ENCODE measurements at regions not wholly inside any gene's neighbourhood (a gene's known extent, or its start where the extent isn't known, plus 50 kb on each side); places are given as distances from the start of the nearest gene placed in this dataset.

DNA sequence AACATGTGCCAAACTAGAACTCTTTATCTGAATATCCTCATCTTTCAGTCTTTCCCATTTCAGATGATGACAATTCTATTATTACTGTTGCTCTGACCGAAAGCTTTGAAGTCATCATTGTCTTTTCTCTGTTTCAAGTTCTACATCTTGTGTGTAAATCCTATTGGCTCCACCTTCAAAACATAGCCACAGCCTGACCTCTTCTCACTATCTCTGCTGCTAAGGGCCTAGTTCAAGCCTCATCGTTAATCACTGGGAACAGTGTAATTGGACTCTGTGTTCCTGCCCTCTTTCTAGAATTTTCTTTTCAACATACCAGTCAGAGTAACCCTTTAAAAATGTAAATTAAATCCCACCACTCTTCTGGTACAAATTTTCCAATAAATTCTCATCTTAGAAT lies 105.1 kb downstream of the OXSM start:
- TF ChIP-seq, protein P1, sequence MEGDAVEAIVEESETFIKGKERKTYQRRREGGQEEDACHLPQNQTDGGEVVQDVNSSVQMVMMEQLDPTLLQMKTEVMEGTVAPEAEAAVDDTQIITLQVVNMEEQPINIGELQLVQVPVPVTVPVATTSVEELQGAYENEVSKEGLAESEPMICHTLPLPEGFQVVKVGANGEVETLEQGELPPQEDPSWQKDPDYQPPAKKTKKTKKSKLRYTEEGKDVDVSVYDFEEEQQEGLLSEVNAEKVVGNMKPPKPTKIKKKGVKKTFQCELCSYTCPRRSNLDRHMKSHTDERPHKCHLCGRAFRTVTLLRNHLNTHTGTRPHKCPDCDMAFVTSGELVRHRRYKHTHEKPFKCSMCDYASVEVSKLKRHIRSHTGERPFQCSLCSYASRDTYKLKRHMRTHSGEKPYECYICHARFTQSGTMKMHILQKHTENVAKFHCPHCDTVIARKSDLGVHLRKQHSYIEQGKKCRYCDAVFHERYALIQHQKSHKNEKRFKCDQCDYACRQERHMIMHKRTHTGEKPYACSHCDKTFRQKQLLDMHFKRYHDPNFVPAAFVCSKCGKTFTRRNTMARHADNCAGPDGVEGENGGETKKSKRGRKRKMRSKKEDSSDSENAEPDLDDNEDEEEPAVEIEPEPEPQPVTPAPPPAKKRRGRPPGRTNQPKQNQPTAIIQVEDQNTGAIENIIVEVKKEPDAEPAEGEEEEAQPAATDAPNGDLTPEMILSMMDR (IDR thresholded peaks at IDR 0.05) = no peak
- no peak for TF ChIP-seq POLR2A (IDR thresholded peaks at IDR 0.05)
- TF ChIP-seq EP300 (IDR thresholded peaks at IDR 0.05) = no peak

Measured in tibial nerve (tissue), 4 donors.